Ascending aorta (tissue), 2 donors: ENCODE measurements at regions not wholly inside any gene's neighbourhood (a gene's known extent, or its start where the extent isn't known, plus 50 kb on each side); places are given as distances from the start of the nearest gene placed in this dataset.

Source experiments
- DNase-seq, 2 donors: peaks; one replicate each; pipeline ENCODE4 v3.0.0-alpha.2; 2019; ENCODE audit warnings: low spot score in 2 of 2
- H3K27ac ChIP-seq, 2 donors: fragments of 200-600 bp; sonication (generic); one replicate each; pipeline ENCODE4 v1.5.1; 2016 to 2017; ENCODE audit warnings: mild to moderate bottlenecking in 1 of 2
- H3K27me3 ChIP-seq: fragments of 200-600 bp; sonication (generic); one replicate; pipeline ENCODE4 v1.5.1; 2017
- H3K36me3 ChIP-seq, 2 donors: fragments of 200-600 bp; sonication (generic); one replicate each; pipeline ENCODE4 v1.5.1; 2016
- H3K4me1 ChIP-seq, 2 donors: fragments of 200-600 bp; sonication (generic); one replicate each; pipeline ENCODE4 v1.5.1; 2016 to 2017; ENCODE audit warnings: mild to moderate bottlenecking in 1 of 2
- H3K4me3 ChIP-seq, 2 donors: fragments of 200-600 bp; sonication (generic); one replicate each; pipeline ENCODE4 v1.5.1; 2016 to 2017; ENCODE audit warnings: mild to moderate bottlenecking in 1 of 2
- H3K9me3 ChIP-seq, 2 donors: fragments of 200-600 bp; sonication (generic); one replicate each; pipeline ENCODE4 v1.5.1; 2016
- CTCF ChIP-seq, 3 experiments: fragments of 200-600 bp in 2 of 3; fragments of 450-650 bp in 1 of 3; sonication (generic) in 2 of 3; IDR thresholded peaks; one replicate each; pipeline ENCODE4 v1.5.1; 2016 to 2019; ENCODE audit warnings: antibody characterized with exemption in 3 of 3, mild to moderate bottlenecking in 1 of 3, moderate library complexity in 1 of 3
- intact Hi-C: fragments of 100-400 bp; cut with DNase I; formaldehyde crosslinking; loops from one replicate; pipeline ENCODE4 v1.15.1; 2023

GRCh38 chr5:135120951-135121350 lies 86.9 kb upstream of the PITX1 start:
- no peaks in the 10 kb centered on the region for H3K9me3 ChIP-seq
- H3K27me3 ChIP-seq, result no peaks in the 10 kb centered on the region
- no peak overlapping the region for H3K27ac ChIP-seq
- no peaks in the 10 kb centered on the region for H3K4me1 ChIP-seq
- intact Hi-C loops, result no loop called here
- TF ChIP-seq CTCF (IDR thresholded peaks at IDR 0.05), result no peak
- H3K4me3 ChIP-seq, result no peak overlapping the region
- no peak for DNase-seq
- H3K36me3 ChIP-seq, result no peaks in the 10 kb centered on the region

- Histone ChIP-seq H3K4me1 (no peaks in the 10 kb centered on the region), H3K36me3 (no peaks in the 10 kb centered on the region), H3K9me3 (no peaks in the 10 kb centered on the region), H3K4me3 (no peak overlapping the region), H3K27ac (no peak overlapping the region), H3K27me3 (no peaks in the 10 kb centered on the region)
- TF ChIP-seq CTCF (IDR thresholded peaks at IDR 0.05), result no peak
- intact Hi-C loops, result no loop called here
- no peak for DNase-seq
Observed at GRCh38 chr5:135119481-135119880, 85.5 kb upstream of the PITX1 start.

DNA sequence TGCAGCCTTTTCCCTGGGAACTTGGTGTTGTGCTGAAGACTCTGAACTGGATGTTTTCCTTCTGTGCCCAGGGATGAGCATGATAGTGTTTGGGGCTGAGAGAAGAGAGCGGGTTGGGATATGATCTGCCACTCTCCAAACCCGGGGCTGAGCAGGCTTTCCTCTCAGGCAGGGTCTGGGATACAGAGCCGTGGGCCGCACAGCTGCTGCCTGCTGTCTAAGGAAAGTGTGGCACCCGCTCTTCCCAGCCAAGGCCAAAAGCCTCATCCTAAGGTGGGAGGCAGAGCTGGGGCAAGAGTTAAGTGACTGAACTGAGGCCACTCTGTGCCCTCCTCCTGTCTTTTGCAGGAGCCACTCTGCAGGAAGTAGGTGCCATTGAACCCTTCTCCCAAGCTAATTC lies 83.6 kb upstream of the PITX1 start:
- no peaks in the 10 kb centered on the region for H3K36me3 ChIP-seq
- no peaks in the 10 kb centered on the region for H3K9me3 ChIP-seq
- intact Hi-C loops, result no loop called here
- H3K4me1 ChIP-seq, result no peaks in the 10 kb centered on the region
- H3K4me3 ChIP-seq, result no peak overlapping the region
- TF ChIP-seq CTCF (IDR thresholded peaks at IDR 0.05), result no peak
- no peak overlapping the region for H3K27ac ChIP-seq
- H3K27me3 ChIP-seq, result no peaks in the 10 kb centered on the region
- DNase-seq, result no peak

DNA sequence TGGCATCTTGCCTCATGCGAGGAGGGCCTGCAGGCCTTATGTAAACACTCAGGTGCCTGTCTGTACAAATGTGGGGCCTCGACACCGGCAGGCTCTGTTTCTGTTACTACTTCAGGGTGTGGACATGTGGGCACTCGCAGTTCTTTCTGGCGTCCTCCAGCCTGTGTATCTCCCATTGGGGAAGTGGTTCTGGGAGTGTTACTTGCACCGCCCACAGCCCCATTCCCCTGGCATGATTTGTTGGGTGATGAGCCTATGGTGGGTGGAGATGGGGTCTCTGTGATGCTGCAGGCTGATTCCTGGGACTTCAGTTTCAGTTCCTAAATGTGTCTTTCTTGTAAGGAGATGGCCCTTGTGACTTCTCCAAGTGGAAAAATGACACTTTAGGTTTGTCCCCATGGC lies 82.1 kb upstream of the PITX1 start:
- no peak overlapping the region for H3K4me3 ChIP-seq
- TF ChIP-seq CTCF (IDR thresholded peaks at IDR 0.05), result no peak
- no peaks in the 10 kb centered on the region for H3K36me3 ChIP-seq
- H3K9me3 ChIP-seq, result no peaks in the 10 kb centered on the region
- H3K27me3 ChIP-seq, result no peaks in the 10 kb centered on the region
- no peak overlapping the region for H3K27ac ChIP-seq
- H3K4me1 ChIP-seq, result no peaks in the 10 kb centered on the region
- intact Hi-C loops, result no loop called here
- peak in 1 of 2 donors; percentile 16 for DNase-seq

GRCh38 chr5:135115591-135115990 lies 81.6 kb upstream of the PITX1 start:
- Histone ChIP-seq H3K27me3 (no peaks in the 10 kb centered on the region), H3K36me3 (no peaks in the 10 kb centered on the region), H3K27ac (no peak overlapping the region), H3K4me1 (no peaks in the 10 kb centered on the region), H3K4me3 (no peak overlapping the region), H3K9me3 (no peaks in the 10 kb centered on the region)
- no peak for DNase-seq
- intact Hi-C loops, result no loop called here
- TF ChIP-seq CTCF (IDR thresholded peaks at IDR 0.05), result no peak

- no peaks in the 10 kb centered on the region for H3K36me3 ChIP-seq
- no peak overlapping the region for H3K4me3 ChIP-seq
- H3K4me1 ChIP-seq, result no peaks in the 10 kb centered on the region
- intact Hi-C loops, result no loop called here
- DNase-seq, result no peak
- H3K27me3 ChIP-seq, result no peaks in the 10 kb centered on the region
- no peak overlapping the region for H3K27ac ChIP-seq
- H3K9me3 ChIP-seq, result no peaks in the 10 kb centered on the region
- no peak for TF ChIP-seq CTCF (IDR thresholded peaks at IDR 0.05)
Observed at GRCh38 chr5:135114759-135115158, 80.7 kb upstream of the PITX1 start.
